ENCODE measurements at regions not wholly inside any gene's neighbourhood (a gene's known extent, or its start where the extent isn't known, plus 50 kb on each side); places are given as distances from the start of the nearest gene placed in this dataset.
"Not testable (repeated sequence)": the region's sequence is repeated elsewhere in the genome, so short reads cannot be mapped to it uniquely, and the experiment has no call there.

DNA sequence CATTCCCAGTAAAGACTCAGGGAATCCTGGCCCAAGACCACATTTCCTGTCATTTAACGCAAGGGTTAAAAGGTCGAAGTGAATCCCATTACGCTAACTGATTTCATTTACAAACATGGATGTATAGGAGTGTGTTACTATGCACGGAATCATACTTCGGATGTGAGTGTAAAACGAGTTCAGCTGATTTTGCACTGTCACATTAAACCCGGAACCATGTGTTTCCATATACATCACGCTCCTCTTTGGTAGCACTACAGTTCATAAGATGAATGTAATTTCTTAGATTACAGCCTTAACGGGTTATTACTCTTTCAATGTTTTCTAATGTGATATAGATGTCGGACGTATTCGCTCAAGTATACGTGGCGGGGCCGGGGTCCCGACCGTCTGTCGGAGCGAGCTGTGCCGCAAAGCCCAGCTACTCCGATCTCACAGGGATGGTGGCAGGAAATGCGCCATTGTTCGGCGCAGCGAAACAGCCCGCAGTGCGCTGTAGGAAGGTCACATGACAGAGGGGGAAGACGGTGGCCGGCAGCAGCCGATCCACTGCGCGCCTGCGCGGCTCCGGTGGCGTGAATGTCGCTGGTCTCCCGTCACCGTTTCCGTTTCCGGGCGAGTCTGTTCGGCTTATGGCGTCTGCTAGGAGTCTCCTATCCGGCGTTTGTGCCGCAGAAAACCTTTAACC, 97.3 kb downstream of the NPAP1 start:
- peak; percentile 80 for TF ChIP-seq YY1 (IDR thresholded peaks at IDR 0.05; ENCODE audit: insufficient read depth, insufficient read length)
- no peak for TF ChIP-seq ZNF274 (IDR thresholded peaks at IDR 0.05; ENCODE audit: low read depth, low read length)
- Histone ChIP-seq H3K36me3 (ENCODE audit: insufficient read depth, insufficient read length, low read length) (no peaks in the 10 kb centered on the region), H3K9ac (ENCODE audit: insufficient read length, low read depth) (peak overlapping the region; percentile 81), H3K4me3 (ENCODE audit: insufficient read length, low read depth) (peak overlapping the region; percentile 65), H3K9me3 (ENCODE audit: insufficient read depth, low read length) (no peaks in the 10 kb centered on the region), H3K4me1 (ENCODE audit: insufficient read depth, insufficient read length) (no peaks in the 10 kb centered on the region), H3K27me3 (ENCODE audit: insufficient read depth, insufficient read length) (no peaks in the 10 kb centered on the region)
- peak; percentile 87 for DNase-seq (ENCODE audit: low read depth, low spot score)

DNA sequence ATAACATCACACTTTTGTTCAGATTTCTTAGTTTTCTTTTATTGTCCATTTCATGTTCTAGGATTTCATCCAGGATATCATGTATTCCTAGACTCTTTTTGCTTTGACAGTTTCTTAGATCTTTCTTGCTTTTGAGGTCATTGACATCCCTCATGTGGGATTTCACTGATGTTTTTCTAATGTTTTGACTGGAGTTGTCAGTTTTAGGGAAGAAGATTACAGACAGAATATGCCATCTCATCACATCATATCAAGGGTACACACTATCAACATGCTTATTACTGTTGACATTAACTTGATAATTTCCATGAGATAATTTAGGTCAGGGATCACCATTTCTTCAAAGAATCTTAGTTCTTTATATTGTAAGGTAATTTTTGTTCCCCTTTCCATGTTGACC, 101.7 kb downstream of the NPAP1 start:
- no peak for DNase-seq (ENCODE audit: low read depth, low spot score)
- TF ChIP-seq YY1 (IDR thresholded peaks at IDR 0.05; ENCODE audit: insufficient read depth, insufficient read length) (no peak), ZNF274 (IDR thresholded peaks at IDR 0.05; ENCODE audit: low read depth, low read length) (no peak), SUZ12 (IDR thresholded peaks at IDR 0.05; ENCODE audit: extremely low read depth, insufficient read depth, insufficient read length) (no peak)
- H3K36me3 ChIP-seq (ENCODE audit: insufficient read depth, insufficient read length, low read length), result no peaks in the 10 kb centered on the region
- H3K9ac ChIP-seq (ENCODE audit: insufficient read length, low read depth), result no peak overlapping the region
- H3K27me3 ChIP-seq (ENCODE audit: insufficient read depth, insufficient read length), result no peaks in the 10 kb centered on the region
- H3K4me1 ChIP-seq (ENCODE audit: insufficient read depth, insufficient read length), result no peaks in the 10 kb centered on the region
- H3K9me3 ChIP-seq (ENCODE audit: insufficient read depth, low read length), result 0 out of 2 replicates have a peak, but pooled peaks cover 2% of the 10 kb centered on the region
- no peak overlapping the region for H3K4me3 ChIP-seq (ENCODE audit: insufficient read length, low read depth)

DNA sequence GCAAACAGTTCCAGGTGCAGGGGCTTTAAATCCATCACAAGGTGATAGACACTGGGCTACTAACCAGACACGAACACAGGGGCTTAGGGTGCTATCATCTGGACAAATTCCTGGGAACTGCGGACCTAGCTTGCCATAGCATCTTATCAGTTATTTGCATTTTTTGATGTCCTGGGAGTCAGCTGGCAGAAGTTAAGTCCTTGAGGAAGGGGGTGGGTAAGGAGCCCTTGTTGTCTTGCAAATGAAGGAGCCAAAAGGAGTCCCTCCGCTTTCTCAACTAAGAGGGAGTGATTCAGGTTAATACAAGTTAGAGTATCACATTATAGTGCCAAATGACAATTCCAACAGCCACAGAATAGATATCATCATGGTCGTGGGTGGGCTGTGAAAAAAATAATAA, 108.9 kb downstream of the NPAP1 start:
- H3K27me3 ChIP-seq (ENCODE audit: insufficient read depth, insufficient read length), result no peaks in the 10 kb centered on the region
- H3K9ac ChIP-seq (ENCODE audit: insufficient read length, low read depth), result no peak overlapping the region
- TF ChIP-seq ZNF274 (IDR thresholded peaks at IDR 0.05; ENCODE audit: low read depth, low read length), result no peak
- no peak for TF ChIP-seq SUZ12 (IDR thresholded peaks at IDR 0.05; ENCODE audit: extremely low read depth, insufficient read depth, insufficient read length)
- no peak for TF ChIP-seq YY1 (IDR thresholded peaks at IDR 0.05; ENCODE audit: insufficient read depth, insufficient read length)
- DNase-seq (ENCODE audit: low read depth, low spot score), result no peak
- H3K4me3 ChIP-seq (ENCODE audit: insufficient read length, low read depth), result no peak overlapping the region
- peaks cover 2% of the 10 kb centered on the region for H3K4me1 ChIP-seq (ENCODE audit: insufficient read depth, insufficient read length)
- H3K36me3 ChIP-seq (ENCODE audit: insufficient read depth, insufficient read length, low read length), result no peaks in the 10 kb centered on the region
- H3K9me3 ChIP-seq (ENCODE audit: insufficient read depth, low read length), result peaks cover 12% of the 10 kb centered on the region; the same call in 1 of the 2 replicates

DNA sequence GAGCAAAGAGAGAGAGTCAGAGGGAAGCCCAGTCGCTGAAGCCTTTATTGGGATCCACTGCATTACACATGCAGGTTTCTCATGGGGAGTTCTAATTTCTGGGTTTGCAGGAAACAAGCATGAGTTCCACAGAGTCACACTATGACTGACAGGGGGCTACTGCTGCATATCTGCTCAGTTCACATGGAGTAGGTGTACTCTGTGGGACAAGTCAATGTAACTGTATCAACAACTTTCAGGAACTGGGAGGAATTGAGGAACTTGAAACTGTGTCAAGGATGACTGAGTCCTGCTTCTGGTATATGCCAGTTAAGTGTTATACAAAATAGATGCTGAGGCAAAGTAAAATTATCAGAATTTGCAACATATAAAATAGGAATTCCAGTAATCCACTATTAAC, 110.8 kb downstream of the NPAP1 start:
- Histone ChIP-seq H3K27me3 (ENCODE audit: insufficient read depth, insufficient read length) (no peaks in the 10 kb centered on the region), H3K36me3 (ENCODE audit: insufficient read depth, insufficient read length, low read length) (no peaks in the 10 kb centered on the region), H3K9me3 (ENCODE audit: insufficient read depth, low read length) (peaks cover 12% of the 10 kb centered on the region; the same call in 1 of the 2 replicates), H3K4me1 (ENCODE audit: insufficient read depth, insufficient read length) (peaks cover 2% of the 10 kb centered on the region), H3K9ac (ENCODE audit: insufficient read length, low read depth) (no peak overlapping the region), H3K4me3 (ENCODE audit: insufficient read length, low read depth) (no peak overlapping the region)
- TF ChIP-seq SUZ12 (IDR thresholded peaks at IDR 0.05; ENCODE audit: extremely low read depth, insufficient read depth, insufficient read length) (no peak), ZNF274 (IDR thresholded peaks at IDR 0.05; ENCODE audit: low read depth, low read length) (no peak), YY1 (IDR thresholded peaks at IDR 0.05; ENCODE audit: insufficient read depth, insufficient read length) (no peak)
- no peak for DNase-seq (ENCODE audit: low read depth, low spot score)

DNA sequence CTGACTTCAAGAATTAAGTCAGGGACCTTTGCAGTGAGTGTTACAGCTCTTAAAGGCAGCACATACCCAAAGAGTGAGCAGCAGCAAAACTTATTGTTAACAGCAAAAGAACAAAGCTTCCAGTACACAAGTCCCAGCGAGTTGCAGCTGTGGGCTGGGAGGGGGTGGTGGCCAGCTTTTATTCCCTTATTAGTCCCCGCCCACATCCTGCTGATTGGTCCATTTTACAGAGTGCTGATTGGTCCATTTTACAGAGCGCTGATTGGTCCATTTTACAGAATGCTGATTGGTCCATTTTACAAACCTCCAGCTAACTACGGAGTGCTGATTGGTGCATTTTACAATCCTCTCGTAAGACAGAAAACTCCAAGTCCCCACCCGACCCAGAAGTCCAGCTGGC, 127.0 kb downstream of the NPAP1 start:
- H3K27me3 ChIP-seq (ENCODE audit: insufficient read depth, insufficient read length); H3K36me3 ChIP-seq (ENCODE audit: insufficient read depth, insufficient read length, low read length); H3K9ac ChIP-seq (ENCODE audit: insufficient read length, low read depth); DNase-seq (ENCODE audit: low read depth, low spot score); H3K9me3 ChIP-seq (ENCODE audit: insufficient read depth, low read length); H3K4me1 ChIP-seq (ENCODE audit: insufficient read depth, insufficient read length); H3K4me3 ChIP-seq (ENCODE audit: insufficient read length, low read depth): not testable (repeated sequence)

DNA sequence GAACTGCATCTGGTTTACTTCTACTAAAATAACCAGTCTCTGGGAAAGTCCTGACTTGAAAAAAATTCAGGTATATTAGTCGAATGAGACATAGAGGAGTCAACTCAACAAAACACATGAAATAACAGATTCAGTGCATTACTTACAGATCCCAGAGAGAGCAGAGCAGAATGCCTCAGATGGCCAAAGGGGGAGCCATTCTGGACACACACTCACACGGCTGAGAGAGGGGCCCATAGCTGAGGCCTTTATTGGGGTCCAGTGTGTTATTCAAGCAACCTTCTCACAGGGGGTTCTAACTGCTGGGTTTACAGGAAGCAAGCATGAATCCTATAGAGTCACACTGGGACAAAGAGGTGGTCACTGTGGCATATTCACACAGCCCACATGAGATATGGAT, 135.1 kb upstream of the SNRPN start:
- Histone ChIP-seq H3K36me3 (ENCODE audit: insufficient read depth, insufficient read length, low read length) (no peaks in the 10 kb centered on the region), H3K4me1 (ENCODE audit: insufficient read depth, insufficient read length) (no peaks in the 10 kb centered on the region), H3K27me3 (ENCODE audit: insufficient read depth, insufficient read length) (no peaks in the 10 kb centered on the region), H3K9me3 (ENCODE audit: insufficient read depth, low read length) (no peaks in the 10 kb centered on the region), H3K9ac (ENCODE audit: insufficient read length, low read depth) (no peak overlapping the region), H3K4me3 (ENCODE audit: insufficient read length, low read depth) (no peak overlapping the region)
- TF ChIP-seq SUZ12 (IDR thresholded peaks at IDR 0.05; ENCODE audit: extremely low read depth, insufficient read depth, insufficient read length), result no peak
- no peak for DNase-seq (ENCODE audit: low read depth, low spot score)

DNA sequence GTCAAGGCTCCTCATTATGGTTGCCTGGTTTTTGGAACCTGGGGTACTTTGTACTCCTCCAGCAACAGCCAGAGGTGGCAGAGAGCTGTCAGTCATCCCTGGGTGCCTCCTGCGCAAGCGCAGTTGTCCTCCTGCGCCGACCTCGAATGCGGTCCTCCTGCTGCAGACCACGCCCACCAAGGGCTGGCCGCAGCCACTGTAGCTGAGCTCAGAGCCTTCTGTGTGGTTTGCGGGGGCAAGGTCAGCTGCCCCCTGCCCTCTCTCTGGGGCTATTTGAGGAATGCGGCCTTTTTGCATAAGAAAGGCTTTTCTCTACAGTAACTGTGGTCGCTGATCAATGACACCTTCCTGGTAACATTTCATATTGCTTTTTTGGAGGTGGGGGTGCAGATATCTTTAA, 131.3 kb upstream of the SNRPN start:
- Histone ChIP-seq H3K4me1 (ENCODE audit: insufficient read depth, insufficient read length) (no peaks in the 10 kb centered on the region), H3K4me3 (ENCODE audit: insufficient read length, low read depth) (peak overlapping the region; percentile 25), H3K36me3 (ENCODE audit: insufficient read depth, insufficient read length, low read length) (no peaks in the 10 kb centered on the region), H3K9ac (ENCODE audit: insufficient read length, low read depth) (no peak overlapping the region), H3K9me3 (ENCODE audit: insufficient read depth, low read length) (peaks cover 5% of the 10 kb centered on the region; the same call in 1 of the 2 replicates), H3K27me3 (ENCODE audit: insufficient read depth, insufficient read length) (no peaks in the 10 kb centered on the region)
- peak; percentile 95 for DNase-seq (ENCODE audit: low read depth, low spot score)
- no peak for TF ChIP-seq YY1 (IDR thresholded peaks at IDR 0.05; ENCODE audit: insufficient read depth, insufficient read length)
- TF ChIP-seq ZNF274 (IDR thresholded peaks at IDR 0.05; ENCODE audit: low read depth, low read length), result no peak
- no peak for TF ChIP-seq SUZ12 (IDR thresholded peaks at IDR 0.05; ENCODE audit: extremely low read depth, insufficient read depth, insufficient read length)

DNA sequence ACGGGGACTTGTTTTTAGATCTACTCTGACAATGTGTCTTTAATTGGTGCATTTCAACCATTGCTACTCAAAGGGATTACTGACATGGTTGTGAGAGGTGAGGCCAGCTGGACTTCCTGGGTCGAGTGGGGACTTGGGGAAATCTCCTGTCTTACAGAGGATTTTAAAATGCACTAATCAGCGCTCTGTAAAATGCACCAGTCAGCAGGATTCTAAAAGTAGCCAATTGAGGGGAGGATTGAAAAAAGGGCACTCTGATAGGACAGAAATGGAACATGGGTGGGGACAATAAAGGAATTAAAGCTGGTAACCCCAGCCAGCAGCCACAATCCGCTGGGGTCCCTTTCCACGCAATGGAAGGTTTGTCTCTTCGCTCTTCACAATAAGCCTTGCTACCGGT, 122.5 kb upstream of the SNRPN start:
- Histone ChIP-seq H3K4me3 (ENCODE audit: insufficient read length, low read depth) (no peak overlapping the region), H3K4me1 (ENCODE audit: insufficient read depth, insufficient read length) (no peaks in the 10 kb centered on the region), H3K9me3 (ENCODE audit: insufficient read depth, low read length) (no peaks in the 10 kb centered on the region), H3K9ac (ENCODE audit: insufficient read length, low read depth) (no peak overlapping the region), H3K36me3 (ENCODE audit: insufficient read depth, insufficient read length, low read length) (no peaks in the 10 kb centered on the region), H3K27me3 (ENCODE audit: insufficient read depth, insufficient read length) (no peaks in the 10 kb centered on the region)
- no peak for TF ChIP-seq YY1 (IDR thresholded peaks at IDR 0.05; ENCODE audit: insufficient read depth, insufficient read length)
- TF ChIP-seq SUZ12 (IDR thresholded peaks at IDR 0.05; ENCODE audit: extremely low read depth, insufficient read depth, insufficient read length), result no peak
- no peak for TF ChIP-seq ZNF274 (IDR thresholded peaks at IDR 0.05; ENCODE audit: low read depth, low read length)
- DNase-seq (ENCODE audit: low read depth, low spot score), result no peak

Measured in NT2/D1 (cell line).